ENCODE measurements at regions not wholly inside any gene's neighbourhood (a gene's known extent, or its start where the extent isn't known, plus 50 kb on each side); places are given as distances from the start of the nearest gene placed in this dataset.
"Not testable (repeated sequence)": the region's sequence is repeated elsewhere in the genome, so short reads cannot be mapped to it uniquely, and the experiment has no call there.

DNA sequence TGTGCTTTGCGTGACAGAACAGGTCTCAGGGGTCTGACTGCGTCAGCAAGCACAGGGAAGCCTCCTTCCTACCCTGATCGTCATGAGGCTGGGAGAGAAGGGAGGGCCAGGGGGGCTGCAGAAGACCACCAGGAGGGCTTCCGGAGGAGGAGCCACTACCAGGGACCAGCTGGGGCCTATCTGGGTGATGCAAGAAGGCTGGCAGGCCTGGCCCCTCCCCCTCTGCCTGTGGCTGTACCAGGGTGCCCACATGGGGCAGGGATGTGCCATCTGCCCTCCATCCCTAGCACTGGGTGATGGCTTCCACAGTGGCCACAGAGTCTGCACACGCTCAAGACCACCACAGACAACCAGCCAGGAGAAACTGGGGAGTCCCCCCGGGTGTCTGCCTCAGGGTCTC is 116.4 kb upstream of the NKX1-1 start:
- DNase-seq = no peak

DNA sequence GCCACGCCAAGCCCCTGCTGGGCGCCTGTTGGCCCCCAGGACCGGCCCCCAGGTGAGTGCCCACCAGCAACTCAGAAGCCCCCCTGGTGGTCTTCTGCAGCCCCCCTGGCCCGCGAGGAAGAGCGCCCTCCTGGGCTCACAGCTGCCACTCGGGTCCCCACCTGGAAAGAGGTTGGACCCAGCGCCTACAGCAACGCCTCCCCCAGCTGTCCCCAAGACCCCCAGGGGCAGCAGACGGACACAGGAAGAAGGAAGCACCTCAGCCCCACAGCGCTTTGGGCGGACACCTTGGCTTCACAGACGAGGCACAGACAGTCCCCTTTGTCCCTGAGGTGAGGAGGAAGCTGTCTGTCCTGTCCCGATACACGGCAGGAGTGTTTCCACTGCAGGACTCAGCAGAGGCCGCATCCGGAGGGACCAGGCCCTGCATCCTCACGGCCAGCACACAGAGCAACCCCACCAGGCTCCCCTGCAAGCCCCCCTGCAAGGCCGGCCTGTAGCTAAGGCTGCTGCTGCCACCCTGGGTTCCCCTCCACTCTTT is 115.6 kb upstream of the NKX1-1 start:
- DNase-seq = no peak

DNA sequence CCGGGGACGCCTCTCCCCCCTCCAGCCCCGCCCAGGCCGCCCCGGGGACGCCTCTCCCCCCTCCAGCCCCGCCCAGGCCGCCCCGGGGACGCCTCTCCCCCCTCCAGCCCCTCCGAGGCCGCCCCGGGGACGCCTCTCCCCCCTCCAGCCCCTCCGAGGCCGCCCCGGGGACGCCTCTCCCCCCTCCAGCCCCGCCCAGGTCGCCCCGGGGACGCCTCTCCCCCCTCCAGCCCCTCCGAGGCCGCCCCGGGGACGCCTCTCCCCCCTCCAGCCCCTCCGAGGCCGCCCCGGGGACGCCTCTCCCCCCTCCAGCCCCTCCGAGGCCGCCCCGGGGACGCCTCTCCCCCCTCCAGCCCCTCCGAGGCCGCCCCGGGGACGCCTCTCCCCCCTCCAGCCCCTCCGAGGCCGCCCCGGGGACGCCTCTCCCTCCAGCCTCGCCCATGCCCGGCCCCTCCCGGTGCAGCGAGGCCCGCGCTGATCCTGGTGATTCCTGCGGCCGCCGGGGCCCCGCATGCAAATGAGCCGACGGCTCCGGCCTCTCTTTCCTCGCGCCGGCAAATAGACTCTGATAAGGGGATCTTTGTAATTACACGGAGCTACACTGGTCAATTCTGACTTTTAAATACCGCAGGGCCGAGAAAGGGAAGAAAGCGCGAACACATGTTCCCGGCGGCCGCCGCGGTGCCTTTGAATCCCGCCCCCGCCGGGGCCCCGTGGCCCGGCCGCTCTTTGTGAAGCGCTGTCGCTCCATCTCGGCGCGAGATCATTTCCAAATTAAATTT is 114.7 kb upstream of the NKX1-1 start:
- not testable (repeated sequence) for DNase-seq

DNA sequence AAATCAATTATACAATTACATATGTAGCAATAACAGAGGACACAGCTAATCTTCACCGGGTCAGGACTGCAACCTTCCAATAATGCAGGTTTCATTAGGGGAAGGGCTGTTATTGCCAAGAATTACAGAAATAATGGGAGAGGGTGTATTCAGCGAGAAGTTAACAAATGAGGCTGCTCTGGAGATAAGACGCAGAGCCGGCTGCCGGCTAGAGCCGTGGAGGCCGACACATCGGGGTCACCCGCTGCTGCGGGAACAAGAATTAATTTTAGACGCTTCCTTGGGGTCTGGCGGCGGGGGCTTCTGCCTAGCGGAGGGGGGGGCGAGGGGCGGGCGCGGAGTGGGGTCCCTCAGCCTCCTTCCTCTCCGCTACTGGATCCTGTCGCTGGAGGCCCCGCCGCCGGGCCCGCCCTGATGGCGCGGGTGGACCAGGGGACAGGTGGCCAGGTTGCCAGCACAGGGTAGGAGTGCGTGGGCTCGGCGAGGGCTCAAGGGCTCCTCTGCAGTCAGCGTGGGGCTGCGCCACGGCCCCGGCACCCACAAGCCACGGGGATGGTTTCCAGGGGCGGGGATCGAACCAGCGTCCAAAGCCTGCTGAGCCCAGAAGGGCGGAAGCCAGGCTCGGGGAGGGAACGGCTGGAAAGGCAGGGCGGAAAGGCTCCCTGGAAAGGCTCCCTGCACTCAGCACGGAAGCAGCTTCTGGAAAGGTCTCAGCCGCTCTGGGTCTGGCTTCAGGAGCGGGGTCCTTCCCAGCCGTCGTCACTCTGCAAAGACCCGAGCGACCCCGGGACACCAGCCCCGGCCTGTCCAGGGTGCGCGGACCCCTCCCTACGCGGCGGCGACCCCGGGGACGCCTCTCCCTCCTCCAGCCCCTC is 113.8 kb upstream of the NKX1-1 start:
- DNase-seq = no peak

GRCh38 chr4:1518997-1519700 is 112.9 kb upstream of the NKX1-1 start:
- no peak for DNase-seq

DNA sequence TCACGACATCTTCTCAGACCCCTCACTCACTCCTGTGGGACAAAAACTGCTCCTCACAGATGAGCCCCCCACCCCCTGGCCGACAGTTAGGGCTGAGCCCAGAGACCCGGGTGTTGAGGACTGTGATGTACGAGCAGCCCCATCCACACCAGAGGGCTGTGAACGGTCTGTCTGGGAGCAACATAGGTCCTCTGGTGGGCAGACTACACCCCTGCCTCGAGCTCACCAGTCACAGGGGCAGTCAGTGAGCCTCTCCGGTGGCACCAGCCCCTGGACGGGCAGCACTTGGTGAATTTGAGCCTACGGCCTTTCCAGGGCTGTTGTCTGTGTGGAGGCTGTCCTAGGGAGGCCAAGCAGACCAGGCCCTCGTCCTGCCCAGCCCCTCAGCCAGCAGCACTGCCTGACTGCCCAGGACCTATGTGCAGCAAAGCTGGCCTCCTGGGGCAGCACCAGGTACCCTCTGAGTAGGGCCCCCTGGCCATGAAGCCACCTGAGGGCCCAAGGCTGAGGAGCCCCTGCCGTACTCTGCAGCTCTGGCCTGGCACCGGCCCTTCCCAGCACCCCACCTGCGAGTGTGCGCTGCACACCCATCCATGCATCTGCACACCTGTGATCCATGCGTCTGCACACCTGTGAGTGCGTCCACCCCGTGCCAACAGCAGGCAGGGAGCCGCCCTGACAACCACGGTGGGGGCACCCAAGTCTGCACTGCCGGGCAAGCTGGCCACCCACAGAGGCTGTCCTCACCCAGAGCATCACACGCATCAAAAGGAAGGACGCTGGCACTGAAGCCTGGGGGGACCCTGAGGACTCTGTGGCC is 111.6 kb upstream of the NKX1-1 start:
- no peak for DNase-seq

DNA sequence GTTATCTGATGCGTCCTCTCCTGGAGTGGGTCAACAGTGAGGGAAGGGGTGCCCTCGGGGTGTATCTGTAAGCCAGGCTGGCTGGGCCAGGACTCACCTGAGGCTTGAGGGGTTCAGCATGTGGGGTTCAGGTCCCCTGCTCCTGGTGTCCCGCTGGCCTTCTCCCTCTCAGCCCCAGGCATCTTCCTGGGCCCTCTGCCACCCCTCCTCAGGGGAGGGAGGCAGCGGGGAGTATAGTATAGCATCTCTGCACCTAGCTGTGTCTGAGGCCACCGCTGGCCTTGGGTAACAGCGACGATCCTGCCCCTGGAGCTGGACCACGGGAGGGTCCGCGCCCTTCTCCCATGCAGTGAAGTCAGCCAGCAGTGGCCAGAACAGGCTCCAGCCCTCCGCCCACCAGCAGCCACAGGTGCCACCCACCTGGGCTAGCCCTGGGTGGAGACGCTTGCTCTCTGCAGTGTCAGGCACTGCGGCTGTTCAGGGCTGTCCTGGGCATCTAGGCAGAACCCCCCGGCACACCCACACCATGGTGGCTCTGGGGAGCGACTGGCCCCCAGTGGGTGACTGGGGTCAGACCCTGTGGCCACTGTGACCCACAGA is 110.7 kb upstream of the NKX1-1 start:
- no peak for DNase-seq

GRCh38 chr4:1516261-1516660 is 110.0 kb upstream of the NKX1-1 start:
- no peak for DNase-seq

- DNase-seq = no peak
Measured at GRCh38 chr4:1515763-1516162, 109.5 kb upstream of the NKX1-1 start.

DNA sequence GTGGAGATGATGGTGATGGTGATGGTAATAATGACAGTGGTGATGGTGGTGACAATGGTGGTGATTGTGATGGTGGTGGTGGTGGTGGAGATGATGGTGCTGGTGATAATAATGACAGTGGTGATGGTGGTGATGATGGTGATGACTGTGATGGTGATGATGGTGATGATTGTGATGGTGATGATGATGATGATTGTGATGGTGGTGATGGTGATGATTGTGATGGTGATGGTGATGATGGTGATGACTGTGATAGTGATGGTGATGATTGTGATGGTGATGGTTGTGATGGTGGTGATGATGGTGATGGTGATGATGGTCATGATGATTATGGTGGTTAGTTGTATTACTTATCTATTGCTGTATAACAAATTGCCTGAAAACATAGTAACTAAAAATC is 108.9 kb upstream of the NKX1-1 start:
- no peak for DNase-seq

- DNase-seq = no peak
Measured at GRCh38 chr4:1514612-1515011, 108.4 kb upstream of the NKX1-1 start.

DNA sequence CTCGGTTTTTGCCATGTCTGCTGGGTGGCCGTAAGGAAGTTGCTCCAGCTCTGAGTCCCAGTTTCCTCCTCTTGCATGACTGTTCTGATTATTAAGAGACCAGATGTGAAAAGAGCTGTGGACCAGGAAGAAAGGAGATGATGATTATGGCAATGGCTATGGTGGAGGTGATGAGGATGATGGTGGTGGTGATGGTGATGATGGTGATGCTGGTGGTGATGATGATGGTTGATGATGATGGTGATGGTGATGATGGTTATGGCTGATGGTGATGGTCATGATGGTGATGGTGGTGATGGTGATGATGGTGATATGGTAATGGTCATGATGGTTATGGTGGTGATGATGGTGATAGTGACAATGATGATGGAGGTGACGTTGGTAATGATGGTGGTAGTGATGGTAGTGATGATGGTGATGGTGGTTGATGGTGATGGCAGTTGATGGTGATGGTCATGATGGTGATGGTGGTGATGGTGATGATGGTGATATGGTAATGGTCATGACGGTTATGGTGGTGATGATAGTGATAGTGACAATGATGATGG is 107.8 kb upstream of the NKX1-1 start:
- DNase-seq = no peak

- DNase-seq = peak in 3 of 4 experiments; percentile 21 to 44 (median 23)
Measured at GRCh38 chr4:1512738-1513660, 106.8 kb upstream of the NKX1-1 start.

GRCh38 chr4:1512051-1512737 is 106.0 kb upstream of the NKX1-1 start:
- no peak for DNase-seq

GRCh38 chr4:1511441-1512041 is 105.3 kb upstream of the NKX1-1 start:
- DNase-seq = peak in 1 of 4 experiments; percentile 17

DNA sequence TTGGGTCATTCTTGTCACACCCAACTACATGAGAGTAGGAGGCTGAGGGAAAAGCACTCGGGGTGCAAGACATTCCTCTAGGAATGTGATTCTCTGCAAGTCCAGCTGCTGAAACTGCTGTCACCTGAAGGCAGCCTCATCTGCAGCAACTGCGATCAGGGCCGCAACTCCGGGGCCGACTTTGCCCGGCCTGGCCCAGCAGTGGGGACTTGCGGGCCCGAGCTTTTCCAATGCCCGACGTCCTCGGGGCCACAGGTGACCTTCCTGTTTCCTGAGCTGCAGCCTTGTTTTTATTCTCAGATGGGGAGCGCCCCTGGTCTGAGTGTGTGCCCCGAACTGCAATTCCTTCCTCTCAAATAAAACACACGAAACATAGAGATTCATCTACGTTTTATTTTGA is 104.7 kb upstream of the NKX1-1 start:
- DNase-seq = no peak

DNA sequence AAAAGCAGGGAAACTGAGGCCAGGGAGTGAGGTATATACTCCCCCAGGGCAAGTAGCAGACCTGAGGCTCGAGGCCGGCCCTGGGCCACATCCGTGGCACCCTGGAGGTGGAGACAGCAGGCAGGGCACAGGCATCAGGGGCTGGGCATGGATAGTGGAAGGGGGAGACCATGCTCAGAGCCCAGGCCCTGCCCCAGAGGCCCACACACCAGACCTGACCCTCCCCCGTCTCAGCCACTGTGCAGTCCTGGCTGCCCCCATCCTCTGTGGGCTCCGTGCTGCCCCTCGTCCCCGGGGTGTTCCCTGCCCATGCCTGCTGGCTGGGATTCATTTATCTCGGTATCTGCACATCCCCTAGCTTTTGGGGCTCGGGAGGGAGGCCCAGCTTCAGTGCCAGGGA is 103.1 kb upstream of the NKX1-1 start:
- DNase-seq = no peak

- DNase-seq = no peak
Measured at GRCh38 chr4:1508161-1509160, 102.2 kb upstream of the NKX1-1 start.
